HCT116 (cell line): ENCODE measurements at regions not wholly inside any gene's neighbourhood (a gene's known extent, or its start where the extent isn't known, plus 50 kb on each side); places are given as distances from the start of the nearest gene placed in this dataset.

Source experiments
- ATAC-seq: fragments of 200-7000 bp; cut with Tn5 transposase; 2 replicates; pipeline ENCODE4 v1.9.1; 2020; ENCODE audit warnings: mild to moderate bottlenecking, moderate library complexity
- BruUV-seq: library from RNA; stranded (reverse); fragments of 400-500 nt; replicated peaks from 2 replicates; lab custom pipeline; 2021; lab: Mats Ljungman, UMichigan
- CTCF ChIA-PET: fragments of 300-600 bp; sonication (Branson Sonifier 250); formaldehyde crosslinking; loops from one replicate; lab custom pipeline; 2021; ENCODE audit warnings: antibody characterized with exemption; lab: Charles Lee
- POLR2A ChIA-PET: fragments of 300-600, 350-600 bp; sonication (Branson Sonifier 250); formaldehyde crosslinking; loops from one replicate; lab custom pipeline; 2021; ENCODE audit warnings: antibody characterized with exemption; lab: Charles Lee
- RAD21 ChIA-PET, 2 experiments: fragments of 300-600 bp; sonication (Branson Sonifier 250); formaldehyde crosslinking; loops; one replicate each; lab custom pipeline; 2023; ENCODE audit warnings: low total read pairs in 2 of 2; ENCODE audit not compliant: uncharacterized antibody in 2 of 2, unreplicated experiment in 2 of 2, low non-redundant PET in 1 of 2; lab: Charles Lee
- DNase-seq: peaks from one replicate; pipeline ENCODE4 v3.0.0-alpha.2; 2010; ENCODE audit warnings: low read depth, low spot score
- H2AFZ ChIP-seq: fragments of 200-600 bp; shearing (Covaris generic), sonication (generic); 2 replicates; pipeline ENCODE4 v1.6.1; 2017; ENCODE audit warnings: low read depth, mixed run types, mixed read lengths, antibody characterized with exemption, low read length; ENCODE audit not compliant: poor library complexity, severe bottlenecking
- H3K27ac ChIP-seq: 2 replicates; pipeline ENCODE4 v1.5.1; 2012; ENCODE audit warnings: low read depth, low read length
- H3K27me3 ChIP-seq: fragments of 200-600 bp; sonication (generic); 2 replicates; pipeline ENCODE4 v1.6.1; 2016; ENCODE audit warnings: mixed run types, low read length, mixed read lengths; ENCODE audit not compliant: insufficient read depth
- H3K36me3 ChIP-seq, 2 experiments: fragments of 200-500 bp in 1 of 2; fragments of 200-600 bp in 1 of 2; sonication (Bioruptor generic) in 1 of 2; sonication (generic) in 1 of 2; 2 replicates each; pipeline versions ENCODE4 v1.5.1 to v1.6.1; 2014 to 2016; ENCODE audit warnings: low read length in 2 of 2, inconsistent platforms in 1 of 2, mixed read lengths in 1 of 2, mixed run types in 1 of 2; ENCODE audit not compliant: insufficient read depth in 2 of 2, control insufficient read depth in 1 of 2
- H3K4me1 ChIP-seq, 2 experiments: fragments of 200-600 bp in 1 of 2; sonication (generic) in 1 of 2; 2 replicates each; pipeline versions ENCODE4 v1.5.1 to v1.6.1; 2012 to 2017; ENCODE audit warnings: low read length in 2 of 2, inconsistent platforms in 1 of 2, mild to moderate bottlenecking in 1 of 2, mixed read lengths in 1 of 2, mixed run types in 1 of 2, moderate library complexity in 1 of 2; ENCODE audit not compliant: insufficient read depth in 2 of 2, control insufficient read depth in 1 of 2
- H3K4me2 ChIP-seq: fragments of 200-600 bp; sonication (generic); 2 replicates; pipeline ENCODE4 v1.6.1; 2017; ENCODE audit warnings: mixed run types, low read length, mixed read lengths
- H3K4me3 ChIP-seq, 2 experiments: fragments of 200-600 bp in 1 of 2; sonication (generic) in 1 of 2; replicated peaks in 1 of 2; 2 replicates each; pipeline ENCODE4 v1.5.1; 2011 to 2016; ENCODE audit warnings: low read length in 2 of 2, control low read depth in 1 of 2, low read depth in 1 of 2, mild to moderate bottlenecking in 1 of 2, mixed read lengths in 1 of 2, mixed run types in 1 of 2
- H3K79me2 ChIP-seq: fragments of 200-600 bp; sonication (generic); 2 replicates; pipeline ENCODE4 v1.6.1; 2017; ENCODE audit warnings: mild to moderate bottlenecking, mixed run types, low read length, moderate library complexity, mixed read lengths; ENCODE audit not compliant: insufficient read depth
- H3K9ac ChIP-seq: fragments of 200-600 bp; sonication (generic); 2 replicates; pipeline ENCODE4 v1.6.1; 2016; ENCODE audit warnings: low read length, mixed read lengths
- H3K9me2 ChIP-seq: fragments of 200-600 bp; sonication (generic), shearing (Covaris generic); 2 replicates; pipeline ENCODE4 v1.6.1; 2017; ENCODE audit warnings: mixed run types, mild to moderate bottlenecking, moderate library complexity; ENCODE audit not compliant: insufficient read depth
- H3K9me3 ChIP-seq, 2 experiments: fragments of 200-500 bp in 1 of 2; fragments of 200-600 bp in 1 of 2; sonication (Bioruptor generic) in 1 of 2; sonication (generic) in 1 of 2; 2 replicates each; pipeline ENCODE4 v1.6.1; 2014 to 2017; ENCODE audit warnings: low read length in 2 of 2, mixed read lengths in 2 of 2, inconsistent platforms in 1 of 2, low read depth in 1 of 2, mild to moderate bottlenecking in 1 of 2, mixed run types in 1 of 2, moderate library complexity in 1 of 2; ENCODE audit not compliant: control insufficient read depth in 1 of 2, insufficient read depth in 1 of 2
- H4K20me1 ChIP-seq: fragments of 200-600 bp; sonication (generic), shearing (Covaris generic); 2 replicates; pipeline ENCODE4 v1.6.1; 2017; ENCODE audit warnings: mixed run types, mild to moderate bottlenecking, moderate library complexity; ENCODE audit not compliant: insufficient read depth
- CBX3 ChIP-seq: IDR thresholded peaks from 2 replicates; pipeline ENCODE4 v1.6.1; 2012; ENCODE audit warnings: low read depth
- CEBPB ChIP-seq: IDR thresholded peaks from 2 replicates; pipeline ENCODE4 v1.6.1; 2012; ENCODE audit warnings: low read depth
- CTCF ChIP-seq, 3 experiments: fragments of 200-600 bp in 1 of 3; sonication (generic) in 1 of 3; IDR thresholded peaks in 2 of 3; conservative IDR thresholded peaks in 1 of 3; 2 replicates each; pipeline ENCODE4 v1.5.1; 2012 to 2017; ENCODE audit warnings: low read depth in 2 of 3, low read length in 2 of 3, antibody characterized with exemption in 1 of 3, borderline replicate concordance in 1 of 3, control low read depth in 1 of 3, mild to moderate bottlenecking in 1 of 3, mixed read lengths in 1 of 3, mixed run types in 1 of 3, moderate library complexity in 1 of 3; ENCODE audit not compliant: insufficient read depth in 1 of 3
- EGR1 ChIP-seq: IDR thresholded peaks from 2 replicates; pipeline ENCODE4 v1.6.1; 2012; ENCODE audit warnings: low read depth
- ELF1 ChIP-seq: IDR thresholded peaks from 2 replicates; pipeline ENCODE4 v1.6.1; 2012; ENCODE audit warnings: low read depth, borderline replicate concordance
- EZH2 ChIP-seq: fragments of 200-600 bp; sonication (generic); IDR thresholded peaks from 2 replicates; pipeline ENCODE4 v1.6.1; 2017; ENCODE audit warnings: antibody characterized with exemption, mixed run types
- EZH2phosphoT487 ChIP-seq: fragments of 200-600 bp; IDR thresholded peaks from 2 replicates; pipeline ENCODE4 v1.6.1; 2018; ENCODE audit warnings: antibody characterized with exemption, borderline replicate concordance
- FOSL1 ChIP-seq: IDR thresholded peaks from 2 replicates; pipeline ENCODE4 v1.6.1; 2012; ENCODE audit warnings: low read depth
- POLR2A ChIP-seq: IDR thresholded peaks from 2 replicates; pipeline ENCODE4 v1.7.0; 2011; ENCODE audit warnings: borderline replicate concordance; ENCODE audit not compliant: insufficient read depth, insufficient read length; ENCODE audit errors: extremely low read depth
- POLR2AphosphoS5 ChIP-seq: IDR thresholded peaks from 2 replicates; pipeline ENCODE4 v1.6.1; 2011; ENCODE audit warnings: mild to moderate bottlenecking, low read depth, low read length, moderate library complexity
- RAD21 ChIP-seq: IDR thresholded peaks from 2 replicates; pipeline ENCODE4 v1.6.1; 2012; ENCODE audit warnings: low read depth, mild to moderate bottlenecking
- REST ChIP-seq: IDR thresholded peaks from 2 replicates; pipeline ENCODE4 v1.6.1; 2012; ENCODE audit warnings: low read depth
- SIN3A ChIP-seq: IDR thresholded peaks from 2 replicates; pipeline ENCODE4 v1.6.1; 2012; ENCODE audit warnings: low read depth
- SRF ChIP-seq: IDR thresholded peaks from 2 replicates; pipeline ENCODE4 v1.6.1; 2012; ENCODE audit warnings: low read depth
- TCF7L2 ChIP-seq: IDR thresholded peaks from 2 replicates; pipeline ENCODE4 v1.7.0; 2011; ENCODE audit warnings: borderline replicate concordance, inconsistent platforms; ENCODE audit not compliant: insufficient read depth, insufficient read length; ENCODE audit errors: extremely low read depth
- YY1 ChIP-seq: IDR thresholded peaks from 2 replicates; pipeline ENCODE4 v1.6.1; 2011; ENCODE audit warnings: low read length, low read depth, moderate library complexity, mild to moderate bottlenecking; ENCODE audit not compliant: insufficient replicate concordance; ENCODE audit errors: extremely low read depth
- ZFX ChIP-seq: fragments of 450-650 bp; IDR thresholded peaks from 2 replicates; pipeline ENCODE4 v1.6.1; 2017
- intact Hi-C: fragments of 100-400 bp; cut with micrococcal nuclease; formaldehyde crosslinking; loops from 2 replicates; pipeline ENCODE4 v1.10.0; 2022

- ATAC-seq: no peak
- POLR2A ChIA-PET: no interaction called here
- TF ChIP-seq ZFX (no peak), POLR2A (no peak), SIN3A (no peak), ELF1 (no peak), CTCF (IDR thresholded peaks at IDR 0.05 in 2 of 3, conservative IDR thresholded peaks at IDR 0.05 in 1 of 3; ENCODE audit: borderline replicate concordance in 1 of 3, insufficient read depth in 1 of 3, low read depth in 2 of 3, low read length in 2 of 3) (no peak), SRF (no peak), REST (no peak), EZH2 (no peak), YY1 (no peak), EGR1 (no peak), RAD21 (no peak), POLR2AphosphoS5 (no peak), CEBPB (no peak), FOSL1 (no peak), EZH2phosphoT487 (no peak), TCF7L2 (no peak), CBX3 (no peak)
Measured at GRCh38 chr1:95548211-95548610, 314.2 kb downstream of the RWDD3 start.

More at GRCh38 chr1:95548211-95548610, 314.2 kb downstream of the RWDD3 start:
- Histone ChIP-seq H3K4me3 (no peak overlapping the region), H3K9me2 (no peaks in the 10 kb centered on the region), H3K36me3 (no peaks in the 10 kb centered on the region), H3K4me2 (no peak overlapping the region), H3K27me3 (no peaks in the 10 kb centered on the region), H4K20me1 (no peaks in the 10 kb centered on the region), H3K4me1 (no peaks in the 10 kb centered on the region), H2AFZ (no peak overlapping the region), H3K79me2 (no peaks in the 10 kb centered on the region), H3K9me3 (no peaks in the 10 kb centered on the region), H3K9ac (no peak overlapping the region), H3K27ac (no peak overlapping the region)
- CTCF ChIA-PET: no interaction called here
- DNase-seq: no peak
- RAD21 ChIA-PET: no interaction called here
- no TSS peak for BruUV-seq
- intact Hi-C loops: no loop called here
